Stimulated activated CD4-positive, alpha-beta T cell treated with anti-CD3 and anti-CD28 coated beads, Interleukin-1b, Interleukin-23, amount 100 ng/mL, for 4 hours (primary cell): ENCODE measurements at regions not wholly inside any gene's neighbourhood (a gene's known extent, or its start where the extent isn't known, plus 50 kb on each side); places are given as distances from the start of the nearest gene placed in this dataset.

Experiments used
- DNase-seq, 2 donors: peaks; one replicate each; pipeline ENCODE4 v3.0.0-alpha.2; 2020; ENCODE audit warnings: low read depth in 2 of 2

- no peak for DNase-seq
Measured at GRCh38 chr6:6886171-6886885, 221.4 kb upstream of the RREB1 start.

GRCh38 chr6:6886886-6887285, 220.9 kb upstream of the RREB1 start:
- DNase-seq: no peak

- no peak for DNase-seq
Measured at GRCh38 chr6:6889601-6890000, 218.2 kb upstream of the RREB1 start.

GRCh38 chr6:6890400-6890858, 217.3 kb upstream of the RREB1 start:
- DNase-seq: no peak

- no peak for DNase-seq
Measured at GRCh38 chr6:6891125-6891721, 216.5 kb upstream of the RREB1 start.

GRCh38 chr6:6891949-6892461, 215.8 kb upstream of the RREB1 start:
- no peak for DNase-seq

GRCh38 chr6:6892744-6893583, 214.8 kb upstream of the RREB1 start:
- DNase-seq: no peak

- DNase-seq: no peak
Measured at GRCh38 chr6:6893701-6894100, 214.1 kb upstream of the RREB1 start.

- no peak for DNase-seq
Measured at GRCh38 chr6:6895929-6896328, 211.8 kb upstream of the RREB1 start.

- no peak for DNase-seq
Measured at GRCh38 chr6:6897140-6897539, 210.6 kb upstream of the RREB1 start.

GRCh38 chr6:6900569-6901204, 207.1 kb upstream of the RREB1 start:
- no peak for DNase-seq

- DNase-seq: no peak
Measured at GRCh38 chr6:6901205-6901719, 206.5 kb upstream of the RREB1 start.

- no peak for DNase-seq
Measured at GRCh38 chr6:6901945-6902344, 205.8 kb upstream of the RREB1 start.

GRCh38 chr6:6905961-6906518, 201.7 kb upstream of the RREB1 start:
- no peak for DNase-seq

- DNase-seq: no peak
Measured at GRCh38 chr6:6906570-6907213, 201.1 kb upstream of the RREB1 start.

GRCh38 chr6:6907286-6907685, 200.5 kb upstream of the RREB1 start:
- DNase-seq: no peak

GRCh38 chr6:6908121-6908520, 199.6 kb upstream of the RREB1 start:
- DNase-seq: no peak

GRCh38 chr6:6909111-6909510, 198.7 kb upstream of the RREB1 start:
- no peak for DNase-seq

GRCh38 chr6:6910734-6911295, 196.9 kb upstream of the RREB1 start:
- DNase-seq: no peak

GRCh38 chr6:6911391-6911790, 196.4 kb upstream of the RREB1 start:
- DNase-seq: no peak
